ENCODE measurements at regions not wholly inside any gene's neighbourhood (a gene's known extent, or its start where the extent isn't known, plus 50 kb on each side); places are given as distances from the start of the nearest gene placed in this dataset.

DNA sequence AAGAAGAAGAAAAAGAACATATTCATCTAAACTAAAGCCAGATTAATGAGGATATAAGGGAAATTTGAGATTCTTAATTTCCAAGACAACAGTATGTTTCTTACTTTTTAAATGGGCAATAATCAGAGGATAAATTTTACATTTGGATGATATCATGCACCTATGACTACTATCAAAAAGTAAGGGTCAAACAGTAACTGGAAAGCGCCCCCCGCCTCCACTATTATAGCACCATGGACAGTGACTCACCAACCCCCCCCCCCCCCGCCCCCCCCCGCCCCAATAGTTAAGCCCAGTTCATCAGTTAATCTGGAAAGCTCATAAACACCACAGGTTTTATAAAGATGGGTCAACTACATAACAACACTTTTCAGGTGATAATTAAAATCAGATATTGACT is 194.3 kb upstream of the DGKB start:
- no peak overlapping the region for H2AFZ ChIP-seq (ENCODE audit: low read depth, low read length)
- no peaks in the 10 kb centered on the region for H4K20me1 ChIP-seq (ENCODE audit: insufficient read depth, low read length)
- H3K27me3 ChIP-seq (ENCODE audit: low read depth, low read length): no peaks in the 10 kb centered on the region
- H3K9ac ChIP-seq (ENCODE audit: low read length): no peak overlapping the region
- TF ChIP-seq, protein P1, sequence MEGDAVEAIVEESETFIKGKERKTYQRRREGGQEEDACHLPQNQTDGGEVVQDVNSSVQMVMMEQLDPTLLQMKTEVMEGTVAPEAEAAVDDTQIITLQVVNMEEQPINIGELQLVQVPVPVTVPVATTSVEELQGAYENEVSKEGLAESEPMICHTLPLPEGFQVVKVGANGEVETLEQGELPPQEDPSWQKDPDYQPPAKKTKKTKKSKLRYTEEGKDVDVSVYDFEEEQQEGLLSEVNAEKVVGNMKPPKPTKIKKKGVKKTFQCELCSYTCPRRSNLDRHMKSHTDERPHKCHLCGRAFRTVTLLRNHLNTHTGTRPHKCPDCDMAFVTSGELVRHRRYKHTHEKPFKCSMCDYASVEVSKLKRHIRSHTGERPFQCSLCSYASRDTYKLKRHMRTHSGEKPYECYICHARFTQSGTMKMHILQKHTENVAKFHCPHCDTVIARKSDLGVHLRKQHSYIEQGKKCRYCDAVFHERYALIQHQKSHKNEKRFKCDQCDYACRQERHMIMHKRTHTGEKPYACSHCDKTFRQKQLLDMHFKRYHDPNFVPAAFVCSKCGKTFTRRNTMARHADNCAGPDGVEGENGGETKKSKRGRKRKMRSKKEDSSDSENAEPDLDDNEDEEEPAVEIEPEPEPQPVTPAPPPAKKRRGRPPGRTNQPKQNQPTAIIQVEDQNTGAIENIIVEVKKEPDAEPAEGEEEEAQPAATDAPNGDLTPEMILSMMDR (IDR thresholded peaks at IDR 0.05; ENCODE audit: low read depth, low read length): no peak
- TF ChIP-seq EZH2phosphoT487 (IDR thresholded peaks at IDR 0.05; ENCODE audit: low read depth): no peak
- no peaks in the 10 kb centered on the region for H3K36me3 ChIP-seq (replicated peaks; ENCODE audit: low read depth, low read length)
- H3K79me2 ChIP-seq (ENCODE audit: low read length): no peaks in the 10 kb centered on the region
- H3K27ac ChIP-seq (ENCODE audit: low read length): no peak overlapping the region
- H3K9me3 ChIP-seq (ENCODE audit: insufficient read depth, low read length): no peaks in the 10 kb centered on the region
- no peak overlapping the region for H3K4me3 ChIP-seq (ENCODE audit: low read length)
- no peaks in the 10 kb centered on the region for H3K4me1 ChIP-seq (ENCODE audit: low read length)
- H3K4me2 ChIP-seq (ENCODE audit: low read length): no peak overlapping the region

DNA sequence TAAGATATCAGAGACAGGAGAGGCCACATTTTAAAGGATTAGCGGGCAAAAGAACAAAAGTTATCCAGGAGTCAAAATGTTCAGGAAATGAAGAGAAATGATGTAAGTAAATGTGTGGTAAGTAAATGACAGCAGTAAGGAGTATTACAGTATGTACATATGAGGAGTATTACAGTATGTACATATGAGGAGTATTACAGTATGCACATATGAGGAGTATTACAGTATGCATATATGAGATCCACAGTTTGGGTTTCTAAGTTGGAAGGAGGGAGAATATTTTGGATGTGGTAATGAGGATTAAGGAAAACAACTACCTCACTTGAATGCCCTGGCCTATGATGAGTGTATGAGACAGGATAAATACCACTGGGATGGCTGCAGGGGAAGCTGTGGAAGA is 192.4 kb upstream of the DGKB start:
- H2AFZ ChIP-seq (ENCODE audit: low read depth, low read length): no peak overlapping the region
- H3K9ac ChIP-seq (ENCODE audit: low read length): no peak overlapping the region
- H3K27me3 ChIP-seq (ENCODE audit: low read depth, low read length): no peaks in the 10 kb centered on the region
- H4K20me1 ChIP-seq (ENCODE audit: insufficient read depth, low read length): no peaks in the 10 kb centered on the region
- H3K4me1 ChIP-seq (ENCODE audit: low read length): no peaks in the 10 kb centered on the region
- no peak overlapping the region for H3K4me3 ChIP-seq (ENCODE audit: low read length)
- H3K4me2 ChIP-seq (ENCODE audit: low read length): no peak overlapping the region
- TF ChIP-seq EZH2phosphoT487 (IDR thresholded peaks at IDR 0.05; ENCODE audit: low read depth): no peak
- TF ChIP-seq, protein P1 (IDR thresholded peaks at IDR 0.05; ENCODE audit: low read depth, low read length): no peak
- no peak overlapping the region for H3K27ac ChIP-seq (ENCODE audit: low read length)
- H3K36me3 ChIP-seq (replicated peaks; ENCODE audit: low read depth, low read length): no peaks in the 10 kb centered on the region
- no peaks in the 10 kb centered on the region for H3K9me3 ChIP-seq (ENCODE audit: insufficient read depth, low read length)
- no peaks in the 10 kb centered on the region for H3K79me2 ChIP-seq (ENCODE audit: low read length)

- TF ChIP-seq, protein P1 (IDR thresholded peaks at IDR 0.05; ENCODE audit: low read depth, low read length): no peak
- no peak for TF ChIP-seq EZH2phosphoT487 (IDR thresholded peaks at IDR 0.05; ENCODE audit: low read depth)
- Histone ChIP-seq H3K27ac (ENCODE audit: low read length) (no peak overlapping the region), H3K9ac (ENCODE audit: low read length) (no peak overlapping the region), H3K4me3 (ENCODE audit: low read length) (no peak overlapping the region), H3K27me3 (ENCODE audit: low read depth, low read length) (no peaks in the 10 kb centered on the region), H3K9me3 (ENCODE audit: insufficient read depth, low read length) (no peaks in the 10 kb centered on the region), H3K36me3 (replicated peaks; ENCODE audit: low read depth, low read length) (no peaks in the 10 kb centered on the region), H3K4me1 (ENCODE audit: low read length) (no peaks in the 10 kb centered on the region), H4K20me1 (ENCODE audit: insufficient read depth, low read length) (no peaks in the 10 kb centered on the region), H3K79me2 (ENCODE audit: low read length) (no peaks in the 10 kb centered on the region), H2AFZ (ENCODE audit: low read depth, low read length) (no peak overlapping the region), H3K4me2 (ENCODE audit: low read length) (no peak overlapping the region)
Measured at GRCh38 chr7:15087771-15088170, 185.2 kb upstream of the DGKB start.

DNA sequence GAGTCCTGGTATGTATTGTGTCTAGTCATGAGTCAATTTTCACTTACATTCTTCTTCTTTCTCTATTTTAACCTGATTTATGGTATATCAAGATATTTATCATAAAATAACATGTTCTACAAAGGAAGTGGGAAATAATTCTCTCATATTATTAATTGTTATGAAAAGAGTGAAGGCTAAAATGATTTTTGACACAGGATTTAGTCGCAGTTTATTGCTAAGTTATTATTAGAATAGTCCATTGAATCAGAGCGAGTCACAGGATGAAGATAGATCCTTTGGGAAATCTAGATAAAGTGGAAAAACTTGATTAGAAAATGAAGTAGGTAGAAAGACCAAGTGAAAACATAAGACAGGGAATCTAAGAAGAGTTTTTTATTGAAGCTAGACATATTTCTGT is 184.3 kb upstream of the DGKB start:
- H3K36me3 ChIP-seq (replicated peaks; ENCODE audit: low read depth, low read length): no peaks in the 10 kb centered on the region
- H3K4me1 ChIP-seq (ENCODE audit: low read length): no peaks in the 10 kb centered on the region
- H3K9ac ChIP-seq (ENCODE audit: low read length): no peak overlapping the region
- no peak overlapping the region for H3K27ac ChIP-seq (ENCODE audit: low read length)
- no peaks in the 10 kb centered on the region for H4K20me1 ChIP-seq (ENCODE audit: insufficient read depth, low read length)
- no peak overlapping the region for H3K4me2 ChIP-seq (ENCODE audit: low read length)
- H3K79me2 ChIP-seq (ENCODE audit: low read length): no peaks in the 10 kb centered on the region
- no peak overlapping the region for H2AFZ ChIP-seq (ENCODE audit: low read depth, low read length)
- H3K9me3 ChIP-seq (ENCODE audit: insufficient read depth, low read length): no peaks in the 10 kb centered on the region
- no peaks in the 10 kb centered on the region for H3K27me3 ChIP-seq (ENCODE audit: low read depth, low read length)
- no peak overlapping the region for H3K4me3 ChIP-seq (ENCODE audit: low read length)
- TF ChIP-seq, protein P1 (IDR thresholded peaks at IDR 0.05; ENCODE audit: low read depth, low read length): no peak
- TF ChIP-seq EZH2phosphoT487 (IDR thresholded peaks at IDR 0.05; ENCODE audit: low read depth): no peak

Data from OCI-LY3 (cell line).